ENCODE measurements at regions not wholly inside any gene's neighbourhood (a gene's known extent, or its start where the extent isn't known, plus 50 kb on each side); places are given as distances from the start of the nearest gene placed in this dataset.

GRCh38 chrX:42085836-42086235 is 162.5 kb upstream of the CASK start:
- no peak overlapping the region for H3K4me3 ChIP-seq (replicated peaks; ENCODE audit: insufficient read depth, low read length)
- TF ChIP-seq SPI1 (IDR thresholded peaks at IDR 0.05; ENCODE audit: borderline replicate concordance, low read depth) (no peak), GABPA (IDR thresholded peaks at IDR 0.05; ENCODE audit: low read depth) (no peak), POLR2AphosphoS5 (IDR thresholded peaks at IDR 0.05; ENCODE audit: low read depth) (no peak)
- TF ChIP-seq, protein P1, sequence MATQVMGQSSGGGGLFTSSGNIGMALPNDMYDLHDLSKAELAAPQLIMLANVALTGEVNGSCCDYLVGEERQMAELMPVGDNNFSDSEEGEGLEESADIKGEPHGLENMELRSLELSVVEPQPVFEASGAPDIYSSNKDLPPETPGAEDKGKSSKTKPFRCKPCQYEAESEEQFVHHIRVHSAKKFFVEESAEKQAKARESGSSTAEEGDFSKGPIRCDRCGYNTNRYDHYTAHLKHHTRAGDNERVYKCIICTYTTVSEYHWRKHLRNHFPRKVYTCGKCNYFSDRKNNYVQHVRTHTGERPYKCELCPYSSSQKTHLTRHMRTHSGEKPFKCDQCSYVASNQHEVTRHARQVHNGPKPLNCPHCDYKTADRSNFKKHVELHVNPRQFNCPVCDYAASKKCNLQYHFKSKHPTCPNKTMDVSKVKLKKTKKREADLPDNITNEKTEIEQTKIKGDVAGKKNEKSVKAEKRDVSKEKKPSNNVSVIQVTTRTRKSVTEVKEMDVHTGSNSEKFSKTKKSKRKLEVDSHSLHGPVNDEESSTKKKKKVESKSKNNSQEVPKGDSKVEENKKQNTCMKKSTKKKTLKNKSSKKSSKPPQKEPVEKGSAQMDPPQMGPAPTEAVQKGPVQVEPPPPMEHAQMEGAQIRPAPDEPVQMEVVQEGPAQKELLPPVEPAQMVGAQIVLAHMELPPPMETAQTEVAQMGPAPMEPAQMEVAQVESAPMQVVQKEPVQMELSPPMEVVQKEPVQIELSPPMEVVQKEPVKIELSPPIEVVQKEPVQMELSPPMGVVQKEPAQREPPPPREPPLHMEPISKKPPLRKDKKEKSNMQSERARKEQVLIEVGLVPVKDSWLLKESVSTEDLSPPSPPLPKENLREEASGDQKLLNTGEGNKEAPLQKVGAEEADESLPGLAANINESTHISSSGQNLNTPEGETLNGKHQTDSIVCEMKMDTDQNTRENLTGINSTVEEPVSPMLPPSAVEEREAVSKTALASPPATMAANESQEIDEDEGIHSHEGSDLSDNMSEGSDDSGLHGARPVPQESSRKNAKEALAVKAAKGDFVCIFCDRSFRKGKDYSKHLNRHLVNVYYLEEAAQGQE (IDR thresholded peaks at IDR 0.05; ENCODE audit: insufficient replicate concordance, low read depth), result no peak
- TF ChIP-seq, protein P2, sequence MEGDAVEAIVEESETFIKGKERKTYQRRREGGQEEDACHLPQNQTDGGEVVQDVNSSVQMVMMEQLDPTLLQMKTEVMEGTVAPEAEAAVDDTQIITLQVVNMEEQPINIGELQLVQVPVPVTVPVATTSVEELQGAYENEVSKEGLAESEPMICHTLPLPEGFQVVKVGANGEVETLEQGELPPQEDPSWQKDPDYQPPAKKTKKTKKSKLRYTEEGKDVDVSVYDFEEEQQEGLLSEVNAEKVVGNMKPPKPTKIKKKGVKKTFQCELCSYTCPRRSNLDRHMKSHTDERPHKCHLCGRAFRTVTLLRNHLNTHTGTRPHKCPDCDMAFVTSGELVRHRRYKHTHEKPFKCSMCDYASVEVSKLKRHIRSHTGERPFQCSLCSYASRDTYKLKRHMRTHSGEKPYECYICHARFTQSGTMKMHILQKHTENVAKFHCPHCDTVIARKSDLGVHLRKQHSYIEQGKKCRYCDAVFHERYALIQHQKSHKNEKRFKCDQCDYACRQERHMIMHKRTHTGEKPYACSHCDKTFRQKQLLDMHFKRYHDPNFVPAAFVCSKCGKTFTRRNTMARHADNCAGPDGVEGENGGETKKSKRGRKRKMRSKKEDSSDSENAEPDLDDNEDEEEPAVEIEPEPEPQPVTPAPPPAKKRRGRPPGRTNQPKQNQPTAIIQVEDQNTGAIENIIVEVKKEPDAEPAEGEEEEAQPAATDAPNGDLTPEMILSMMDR (IDR thresholded peaks at IDR 0.05; ENCODE audit: insufficient read depth, low read length), result no peak
- no peaks in the 10 kb centered on the region for H3K27me3 ChIP-seq (ENCODE audit: insufficient read depth, poor library complexity, severe bottlenecking)
- no peak for DNase-seq (ENCODE audit: low read depth in 1 of 2, low spot score in 1 of 2)
- no peak overlapping the region for H3K27ac ChIP-seq (replicated peaks)

DNA sequence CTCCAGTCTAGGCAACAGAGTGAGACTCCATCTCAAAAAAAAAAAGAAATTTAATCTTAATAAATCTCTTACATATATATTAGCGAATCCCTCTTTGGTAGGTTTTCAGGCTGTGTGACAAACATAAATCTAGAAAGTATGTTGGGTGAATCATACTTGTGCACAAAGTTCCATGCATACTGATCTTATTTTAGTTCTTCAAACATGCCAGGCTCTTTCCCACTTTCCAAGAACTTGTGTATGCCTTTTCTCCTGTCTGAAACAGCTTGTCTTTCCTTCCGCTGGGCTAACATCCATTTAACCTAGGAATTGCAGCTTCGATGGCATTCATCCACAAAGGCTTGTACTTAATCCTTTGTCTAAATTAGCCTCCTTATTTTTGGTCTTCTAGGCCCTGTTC is 156.6 kb upstream of the CASK start:
- Histone ChIP-seq H3K27ac (replicated peaks) (no peak overlapping the region), H3K27me3 (ENCODE audit: insufficient read depth, poor library complexity, severe bottlenecking) (peaks cover 1% of the 10 kb centered on the region), H3K4me3 (replicated peaks; ENCODE audit: insufficient read depth, low read length) (no peak overlapping the region)
- no peak for DNase-seq (ENCODE audit: low read depth in 1 of 2, low spot score in 1 of 2)
- TF ChIP-seq, protein P2 (IDR thresholded peaks at IDR 0.05; ENCODE audit: insufficient read depth, low read length), result no peak
- TF ChIP-seq, protein P1 (IDR thresholded peaks at IDR 0.05; ENCODE audit: insufficient replicate concordance, low read depth), result no peak
- no peak for TF ChIP-seq POLR2AphosphoS5 (IDR thresholded peaks at IDR 0.05; ENCODE audit: low read depth)
- no peak for TF ChIP-seq SPI1 (IDR thresholded peaks at IDR 0.05; ENCODE audit: borderline replicate concordance, low read depth)
- no peak for TF ChIP-seq GABPA (IDR thresholded peaks at IDR 0.05; ENCODE audit: low read depth)

DNA sequence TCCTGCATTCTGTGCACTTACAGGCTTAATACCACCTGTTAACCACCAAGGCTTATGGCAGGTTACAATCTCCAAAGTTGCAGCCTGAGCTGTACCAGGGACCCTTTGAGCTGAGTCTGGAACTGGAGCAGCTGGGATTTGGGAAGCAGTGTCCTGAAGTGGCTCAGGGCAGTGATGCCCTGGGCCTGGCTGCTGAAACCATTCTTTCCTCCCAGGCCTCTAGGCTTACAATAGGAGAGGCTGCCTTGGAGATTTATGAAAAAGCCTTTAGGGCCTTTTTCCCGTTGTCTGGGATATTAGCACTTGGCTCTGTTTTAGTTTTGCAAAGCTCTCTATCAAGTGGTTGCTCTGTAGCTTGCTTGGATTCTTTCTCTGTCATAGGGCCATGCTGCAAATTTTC is 154.3 kb upstream of the CASK start:
- TF ChIP-seq, protein P1 (IDR thresholded peaks at IDR 0.05; ENCODE audit: insufficient replicate concordance, low read depth), result no peak
- TF ChIP-seq POLR2AphosphoS5 (IDR thresholded peaks at IDR 0.05; ENCODE audit: low read depth), result no peak
- TF ChIP-seq, protein P2 (IDR thresholded peaks at IDR 0.05; ENCODE audit: insufficient read depth, low read length), result no peak
- TF ChIP-seq SPI1 (IDR thresholded peaks at IDR 0.05; ENCODE audit: borderline replicate concordance, low read depth), result no peak
- no peak for TF ChIP-seq GABPA (IDR thresholded peaks at IDR 0.05; ENCODE audit: low read depth)
- Histone ChIP-seq H3K27ac (replicated peaks) (no peak overlapping the region), H3K27me3 (ENCODE audit: insufficient read depth, poor library complexity, severe bottlenecking) (peaks cover 2% of the 10 kb centered on the region), H3K4me3 (replicated peaks; ENCODE audit: insufficient read depth, low read length) (no peak overlapping the region)
- DNase-seq (ENCODE audit: low read depth in 1 of 2, low spot score in 1 of 2), result no peak

Data from HL-60 (cell line).